ENCODE measurements at regions not wholly inside any gene's neighbourhood (a gene's known extent, or its start where the extent isn't known, plus 50 kb on each side); places are given as distances from the start of the nearest gene placed in this dataset.

DNA sequence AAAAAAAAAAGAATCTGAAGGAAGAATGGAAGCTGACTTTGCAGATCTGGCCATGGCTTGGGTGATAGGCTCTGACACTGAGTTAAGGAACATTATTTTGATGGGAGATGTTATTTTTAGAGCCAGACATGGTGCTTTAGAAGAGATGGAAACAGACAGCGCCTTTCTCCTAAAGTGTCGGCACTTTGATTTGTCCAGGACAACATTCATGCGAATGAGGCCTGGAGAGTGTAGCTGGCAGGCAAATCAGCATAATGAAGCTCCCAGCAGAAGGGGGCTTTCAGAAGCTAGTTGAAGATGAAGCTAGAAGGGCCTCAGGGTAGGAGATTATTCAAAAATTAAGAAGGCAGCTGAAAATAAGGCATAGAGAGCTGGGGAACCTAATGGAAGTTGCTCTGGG, 397.7 kb downstream of the RWDD3 start:
- intact Hi-C loops (cut with DNase I), result no loop called here
- Histone ChIP-seq H3K4me3 (no peak overlapping the region), H3K27me3 (no peaks in the 10 kb centered on the region), H3K4me1 (no peaks in the 10 kb centered on the region), H3K9me3 (no peaks in the 10 kb centered on the region), H3K27ac (no peak overlapping the region), H3K36me3 (no peaks in the 10 kb centered on the region)
- TF ChIP-seq, protein P1, sequence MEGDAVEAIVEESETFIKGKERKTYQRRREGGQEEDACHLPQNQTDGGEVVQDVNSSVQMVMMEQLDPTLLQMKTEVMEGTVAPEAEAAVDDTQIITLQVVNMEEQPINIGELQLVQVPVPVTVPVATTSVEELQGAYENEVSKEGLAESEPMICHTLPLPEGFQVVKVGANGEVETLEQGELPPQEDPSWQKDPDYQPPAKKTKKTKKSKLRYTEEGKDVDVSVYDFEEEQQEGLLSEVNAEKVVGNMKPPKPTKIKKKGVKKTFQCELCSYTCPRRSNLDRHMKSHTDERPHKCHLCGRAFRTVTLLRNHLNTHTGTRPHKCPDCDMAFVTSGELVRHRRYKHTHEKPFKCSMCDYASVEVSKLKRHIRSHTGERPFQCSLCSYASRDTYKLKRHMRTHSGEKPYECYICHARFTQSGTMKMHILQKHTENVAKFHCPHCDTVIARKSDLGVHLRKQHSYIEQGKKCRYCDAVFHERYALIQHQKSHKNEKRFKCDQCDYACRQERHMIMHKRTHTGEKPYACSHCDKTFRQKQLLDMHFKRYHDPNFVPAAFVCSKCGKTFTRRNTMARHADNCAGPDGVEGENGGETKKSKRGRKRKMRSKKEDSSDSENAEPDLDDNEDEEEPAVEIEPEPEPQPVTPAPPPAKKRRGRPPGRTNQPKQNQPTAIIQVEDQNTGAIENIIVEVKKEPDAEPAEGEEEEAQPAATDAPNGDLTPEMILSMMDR (IDR thresholded peaks at IDR 0.05), result no peak
- no peak for TF ChIP-seq POLR2A (IDR thresholded peaks at IDR 0.05)
- no peak for DNase-seq
- WGBS, 2 donors, result 80 to 90% methylated on average over 3 of the region's 3 CpGs

DNA sequence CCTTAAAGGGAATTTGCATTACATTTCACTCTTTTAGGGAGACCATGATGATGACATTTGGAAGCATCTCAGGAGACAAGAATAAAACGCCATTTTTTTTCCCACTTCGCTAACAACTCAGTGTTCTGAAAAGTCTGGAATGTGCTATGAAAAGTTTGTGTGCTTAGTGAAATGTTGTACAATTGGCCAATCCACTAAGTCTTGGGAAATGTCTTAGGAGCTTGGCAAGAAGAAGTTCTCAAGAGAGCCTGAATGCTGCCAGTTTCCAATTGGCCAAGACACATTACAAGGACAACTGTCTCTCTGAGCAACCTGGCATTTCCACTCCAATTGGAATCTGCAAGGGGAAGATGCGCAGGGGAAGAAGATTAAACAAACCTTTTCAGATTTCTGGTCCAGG, 401.8 kb downstream of the RWDD3 start:
- intact Hi-C loops (cut with DNase I), result no loop called here
- TF ChIP-seq POLR2A (IDR thresholded peaks at IDR 0.05), result no peak
- TF ChIP-seq, protein P1 (IDR thresholded peaks at IDR 0.05), result no peak
- no peaks in the 10 kb centered on the region for H3K4me1 ChIP-seq

DNA sequence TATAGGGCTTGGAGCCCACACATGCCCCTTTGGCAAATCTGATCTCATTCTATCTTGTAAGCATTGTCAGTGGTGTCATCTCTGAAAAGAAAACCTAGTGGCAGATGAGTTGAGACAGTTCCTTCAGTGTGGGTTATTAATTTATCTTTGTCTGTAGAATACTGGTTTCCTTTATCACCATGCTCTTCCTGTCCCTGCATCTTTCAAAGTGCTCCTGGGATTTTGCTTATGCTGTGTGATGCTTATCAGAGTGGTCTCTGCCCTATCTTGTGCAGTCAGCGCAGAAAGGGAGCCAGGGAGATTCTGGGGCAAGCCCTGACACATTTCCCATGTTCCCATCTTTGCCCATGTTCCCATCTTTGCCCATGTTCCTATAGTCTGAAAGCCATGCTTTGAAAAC, 402.9 kb downstream of the RWDD3 start:
- H3K4me3 ChIP-seq, result no peak overlapping the region
- no peaks in the 10 kb centered on the region for H3K36me3 ChIP-seq
- no peak for TF ChIP-seq POLR2A (IDR thresholded peaks at IDR 0.05)
- TF ChIP-seq, protein P1 (IDR thresholded peaks at IDR 0.05), result no peak
- no peak for DNase-seq
- no peaks in the 10 kb centered on the region for H3K4me1 ChIP-seq
- no peak overlapping the region for H3K27ac ChIP-seq
- no peaks in the 10 kb centered on the region for H3K9me3 ChIP-seq
- intact Hi-C loops (cut with DNase I), result no loop called here
- WGBS, 2 donors, result 40 to 80% methylated on average over 1 of the region's 1 CpG
- no peaks in the 10 kb centered on the region for H3K27me3 ChIP-seq

More for the DNA sequence above, 401.8 kb downstream of the RWDD3 start:
- 88 to 96% methylated on average over 3 of the region's 3 CpGs for WGBS, 2 donors
- DNase-seq, result no peak
- no peaks in the 10 kb centered on the region for H3K9me3 ChIP-seq
- H3K27ac ChIP-seq, result no peak overlapping the region
- no peaks in the 10 kb centered on the region for H3K36me3 ChIP-seq
- H3K4me3 ChIP-seq, result no peak overlapping the region
- no peaks in the 10 kb centered on the region for H3K27me3 ChIP-seq

DNA sequence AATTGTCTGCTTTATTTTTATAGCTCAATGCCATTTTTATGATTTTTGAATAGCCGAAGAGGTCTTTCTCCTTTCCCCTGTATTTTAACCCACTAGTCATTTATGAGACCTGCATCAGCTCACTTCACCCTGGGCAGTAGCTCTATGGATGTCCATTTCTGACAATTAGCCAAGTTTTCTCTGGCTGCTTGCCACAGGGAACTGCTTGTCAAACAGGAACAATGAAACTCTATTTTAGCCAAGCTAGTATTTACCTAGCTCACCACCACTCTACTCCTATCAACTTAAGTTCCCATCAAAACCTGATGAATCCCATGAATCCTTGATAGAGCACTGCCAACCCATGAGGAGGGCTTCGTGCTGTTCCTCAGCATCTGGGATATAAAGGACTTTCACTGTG, 406.7 kb downstream of the RWDD3 start:
- 50 to 53% methylated on average over 2 of the region's 2 CpGs for WGBS, 2 donors
- no peak for DNase-seq

DNA sequence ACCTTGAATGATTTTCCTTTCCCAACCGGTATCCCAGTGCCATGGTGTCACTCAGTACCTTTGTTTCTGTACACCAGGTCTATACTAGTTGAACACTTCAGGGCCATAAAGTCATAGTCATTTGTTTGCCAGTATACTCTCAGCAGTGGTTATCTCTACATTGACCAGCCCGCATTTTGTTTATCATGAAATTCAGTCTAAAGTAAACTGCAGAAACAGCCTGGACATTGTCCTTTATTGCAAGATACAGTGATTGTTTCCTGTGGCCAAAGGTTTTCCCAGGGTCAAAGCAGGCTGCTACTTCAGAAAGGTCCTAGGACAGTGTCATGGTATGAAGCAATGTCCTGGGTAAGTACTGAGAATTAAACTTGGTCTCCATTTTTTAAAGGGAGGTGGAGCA, 407.4 kb downstream of the RWDD3 start:
- Histone ChIP-seq H3K4me3 (no peak overlapping the region), H3K4me1 (no peaks in the 10 kb centered on the region), H3K9me3 (no peaks in the 10 kb centered on the region), H3K27me3 (no peaks in the 10 kb centered on the region), H3K36me3 (no peaks in the 10 kb centered on the region), H3K27ac (no peak overlapping the region)
- 65 to 78% methylated on average over 2 of the region's 2 CpGs for WGBS, 2 donors
- no peak for TF ChIP-seq POLR2A (IDR thresholded peaks at IDR 0.05)
- TF ChIP-seq, protein P1 (IDR thresholded peaks at IDR 0.05), result no peak
- intact Hi-C loops (cut with DNase I), result no loop called here
- DNase-seq, result no peak

More for the DNA sequence above, 406.7 kb downstream of the RWDD3 start:
- H3K4me3 ChIP-seq, result no peak overlapping the region
- intact Hi-C loops (cut with DNase I), result no loop called here
- H3K9me3 ChIP-seq, result no peaks in the 10 kb centered on the region
- no peaks in the 10 kb centered on the region for H3K27me3 ChIP-seq
- H3K36me3 ChIP-seq, result no peaks in the 10 kb centered on the region
- no peaks in the 10 kb centered on the region for H3K4me1 ChIP-seq
- no peak overlapping the region for H3K27ac ChIP-seq
- TF ChIP-seq, protein P1 (IDR thresholded peaks at IDR 0.05), result no peak
- TF ChIP-seq POLR2A (IDR thresholded peaks at IDR 0.05), result no peak
